ENCODE measurements at regions not wholly inside any gene's neighbourhood (a gene's known extent, or its start where the extent isn't known, plus 50 kb on each side); places are given as distances from the start of the nearest gene placed in this dataset.

DNA sequence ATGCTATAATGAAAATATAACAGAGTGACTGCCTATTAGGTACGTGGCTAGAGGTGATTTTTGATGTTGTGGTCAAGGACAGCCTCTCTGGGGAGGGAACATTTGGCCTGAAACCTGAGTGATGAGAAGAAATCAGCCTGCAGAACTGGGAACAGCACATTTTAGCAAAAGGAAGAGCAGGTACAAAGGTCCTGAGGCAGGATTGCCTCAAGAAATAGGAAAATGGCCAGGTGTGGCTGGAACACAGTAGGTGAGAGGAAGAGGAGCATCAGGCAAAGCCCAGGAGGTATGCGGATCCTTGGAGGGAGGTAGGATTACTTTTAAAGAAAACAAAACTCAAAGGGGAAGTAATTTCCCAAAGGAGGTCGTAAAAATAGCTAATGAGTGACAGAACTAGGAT, 582.9 kb downstream of the MED13L start:
- H3K27ac Mint-ChIP-seq, result no peak overlapping the region
- no peaks in the 10 kb centered on the region for H3K36me3 Mint-ChIP-seq (ENCODE audit: insufficient read depth in 2 of 2)
- peaks cover 2 to 6% of the 10 kb centered on the region in 2 donors for H3K9me3 Mint-ChIP-seq
- ATAC-seq (replicated peaks in 1 of 2) (no peak), DNase-seq (no peak)
- no peaks in the 10 kb centered on the region for H3K4me1 Mint-ChIP-seq (ENCODE audit: low read depth)
- H3K4me3 Mint-ChIP-seq, result no peak overlapping the region
- no peaks in the 10 kb centered on the region for H3K27me3 Mint-ChIP-seq (ENCODE audit: low read depth)

DNA sequence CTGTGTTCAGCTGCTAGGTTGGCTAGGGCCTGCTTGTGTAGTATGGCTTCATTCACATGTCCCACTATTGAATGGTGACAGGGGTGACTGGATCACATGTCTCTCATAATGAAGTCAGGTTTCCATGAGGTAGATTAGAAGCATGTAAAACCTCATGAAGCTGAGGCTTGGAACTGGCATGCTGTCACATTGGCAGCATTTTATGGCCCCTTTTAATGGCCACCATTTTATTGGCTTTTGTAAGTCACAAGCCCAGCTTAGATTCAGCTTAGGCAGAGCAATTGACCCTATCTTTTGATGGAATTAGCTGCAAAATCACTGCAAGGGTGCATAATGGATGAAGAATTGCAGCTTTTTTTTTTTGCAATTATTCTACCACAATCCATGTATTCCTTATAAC, 583.5 kb downstream of the MED13L start:
- no peaks in the 10 kb centered on the region for H3K36me3 Mint-ChIP-seq (ENCODE audit: insufficient read depth in 2 of 2)
- no peak overlapping the region for H3K4me3 Mint-ChIP-seq
- DNase-seq (no peak), ATAC-seq (replicated peaks in 1 of 2) (no peak)
- H3K27ac Mint-ChIP-seq, result no peak overlapping the region
- no peaks in the 10 kb centered on the region for H3K27me3 Mint-ChIP-seq (ENCODE audit: low read depth)
- no peaks in the 10 kb centered on the region for H3K4me1 Mint-ChIP-seq (ENCODE audit: low read depth)
- peaks cover 3 to 6% of the 10 kb centered on the region in 2 donors for H3K9me3 Mint-ChIP-seq

GRCh38 chr12:115691123-115691522, 586.4 kb downstream of the MED13L start:
- H3K4me3 Mint-ChIP-seq, result no peak overlapping the region
- H3K9me3 Mint-ChIP-seq, result peaks cover 3 to 4% of the 10 kb centered on the region in 2 donors
- no peak for ATAC-seq (replicated peaks in 1 of 2)
- H3K27ac Mint-ChIP-seq, result no peak overlapping the region
- peaks cover 10% of the 10 kb centered on the region for H3K27me3 Mint-ChIP-seq (ENCODE audit: low read depth)
- DNase-seq, result no peak
- no peaks in the 10 kb centered on the region for H3K4me1 Mint-ChIP-seq (ENCODE audit: low read depth)
- no peaks in the 10 kb centered on the region for H3K36me3 Mint-ChIP-seq (ENCODE audit: insufficient read depth in 2 of 2)

DNA sequence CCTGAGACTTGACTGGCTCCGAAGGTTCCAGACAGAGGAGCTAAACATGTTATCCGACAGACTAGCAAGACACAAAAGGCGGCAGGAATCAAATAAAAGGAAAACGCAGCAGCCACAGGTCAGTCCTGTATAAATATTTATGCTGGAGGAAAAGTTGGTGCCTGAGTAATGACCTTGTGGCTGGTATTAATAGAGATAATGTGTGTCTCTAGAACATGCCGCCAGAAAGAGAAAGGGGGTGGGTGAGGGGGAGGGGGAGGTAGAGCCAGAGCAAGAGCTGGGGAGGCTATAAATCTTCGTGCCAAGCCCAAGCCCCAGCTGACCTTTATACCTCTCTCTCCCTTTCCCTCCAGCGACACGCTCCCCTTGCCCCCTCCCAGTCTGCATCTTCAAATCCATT, 590.4 kb downstream of the MED13L start:
- H3K4me3 Mint-ChIP-seq, result no peak overlapping the region
- no peaks in the 10 kb centered on the region for H3K36me3 Mint-ChIP-seq (ENCODE audit: insufficient read depth in 2 of 2)
- H3K27me3 Mint-ChIP-seq (ENCODE audit: low read depth), result peaks cover 10% of the 10 kb centered on the region
- no peak for ATAC-seq (replicated peaks in 1 of 2)
- H3K9me3 Mint-ChIP-seq, result peaks cover 0 to 6% of the 10 kb centered on the region in 2 donors
- no peak for DNase-seq
- H3K27ac Mint-ChIP-seq, result no peak overlapping the region
- no peaks in the 10 kb centered on the region for H3K4me1 Mint-ChIP-seq (ENCODE audit: low read depth)

DNA sequence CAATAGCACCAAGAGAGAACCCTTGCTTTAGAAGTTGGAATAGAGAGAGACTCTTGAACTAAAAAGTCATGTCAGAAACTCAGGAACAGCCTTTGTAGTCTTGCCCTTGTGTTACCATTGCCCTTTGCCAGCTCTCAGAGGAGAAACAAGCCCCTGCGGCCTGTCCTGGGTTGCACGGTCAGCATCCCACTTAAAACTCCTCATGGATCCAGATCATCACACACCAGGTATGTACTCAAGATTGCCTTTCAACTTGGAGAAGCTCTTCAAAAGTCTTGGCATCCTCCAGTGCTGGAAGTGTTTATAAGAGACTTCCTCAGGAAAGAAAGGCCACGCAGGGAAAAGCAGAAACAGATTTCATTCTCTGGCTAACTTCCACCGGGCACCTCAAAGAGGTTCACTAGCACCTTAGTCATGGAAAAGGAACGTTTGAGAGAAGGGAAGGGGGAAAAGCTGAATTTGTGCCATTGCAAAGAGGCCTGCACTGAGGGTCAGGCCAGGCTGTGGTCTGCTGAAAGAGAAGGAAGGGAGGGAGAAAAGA, 594.2 kb downstream of the MED13L start:
- DNase-seq (no peak), ATAC-seq (replicated peaks in 1 of 2) (no peak)
- no peak overlapping the region for H3K27ac Mint-ChIP-seq
- H3K27me3 Mint-ChIP-seq (ENCODE audit: low read depth), result peaks cover 8% of the 10 kb centered on the region
- H3K4me1 Mint-ChIP-seq (ENCODE audit: low read depth), result no peaks in the 10 kb centered on the region
- H3K4me3 Mint-ChIP-seq, result no peak overlapping the region
- H3K9me3 Mint-ChIP-seq, result peaks cover 0 to 4% of the 10 kb centered on the region in 2 donors
- H3K36me3 Mint-ChIP-seq (ENCODE audit: insufficient read depth in 2 of 2), result no peaks in the 10 kb centered on the region

DNA sequence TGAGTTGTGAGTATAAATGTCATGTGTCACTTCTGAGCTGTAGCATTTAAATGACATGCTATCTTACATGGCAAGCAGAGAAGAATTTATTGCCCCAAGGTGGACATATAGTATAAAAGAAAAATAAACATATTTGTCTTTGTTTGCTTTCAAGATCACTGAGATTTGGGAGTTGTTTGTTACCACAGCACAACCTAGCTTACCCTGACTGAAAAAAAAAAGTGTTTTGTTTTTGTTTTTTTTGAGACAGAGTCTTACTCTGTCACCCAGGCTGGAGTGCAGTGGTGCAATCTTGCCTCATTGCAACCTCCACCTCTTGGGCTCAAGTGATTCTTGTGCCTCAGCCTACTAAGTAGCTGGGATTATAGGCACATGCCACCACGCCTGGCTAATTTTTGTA, 596.5 kb downstream of the MED13L start:
- ATAC-seq (replicated peaks in 1 of 2), result no peak
- Mint-ChIP-seq H3K27ac (no peak overlapping the region), H3K4me3 (no peak overlapping the region), H3K36me3 (ENCODE audit: insufficient read depth in 2 of 2) (peaks cover 0 to 1% of the 10 kb centered on the region in 2 donors), H3K4me1 (ENCODE audit: low read depth) (no peaks in the 10 kb centered on the region), H3K9me3 (peaks cover 2 to 6% of the 10 kb centered on the region in 2 donors), H3K27me3 (ENCODE audit: low read depth) (no peaks in the 10 kb centered on the region)
- DNase-seq, result no peak

DNA sequence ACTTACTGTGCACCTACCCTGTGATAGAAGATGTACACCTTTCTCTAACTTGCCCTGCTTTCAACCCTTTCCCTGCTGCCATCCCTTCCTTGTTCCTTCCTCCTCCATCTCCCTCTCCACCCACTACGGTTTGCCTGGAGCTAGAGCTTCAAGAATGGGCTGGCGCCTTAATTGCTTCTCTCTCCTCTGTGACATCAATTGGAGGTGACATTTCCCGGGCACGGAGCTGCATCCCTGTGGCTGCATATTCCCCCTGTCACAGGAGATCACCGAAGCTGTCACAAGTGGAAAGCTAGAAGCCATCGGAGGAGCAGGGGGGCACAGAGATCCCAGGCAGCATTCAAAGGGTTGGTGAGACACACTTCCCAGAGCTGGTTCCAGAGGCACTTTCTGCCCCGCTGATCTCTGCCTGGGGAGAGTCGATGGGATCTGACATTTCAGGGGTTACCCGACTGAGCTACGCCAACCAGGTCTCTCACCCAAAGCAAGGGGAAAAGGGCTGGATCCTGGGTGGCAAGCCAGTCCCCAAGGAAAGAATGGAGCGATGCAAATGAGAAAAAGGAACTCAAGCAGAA, 604.9 kb downstream of the MED13L start:
- no peak for DNase-seq
- peaks cover 2 to 13% of the 10 kb centered on the region in 2 donors for H3K9me3 Mint-ChIP-seq
- no peak overlapping the region for H3K4me3 Mint-ChIP-seq
- H3K4me1 Mint-ChIP-seq (ENCODE audit: low read depth), result no peaks in the 10 kb centered on the region
- no peak for ATAC-seq (replicated peaks in 1 of 2)
- H3K36me3 Mint-ChIP-seq (ENCODE audit: insufficient read depth in 2 of 2), result peaks cover 0 to 3% of the 10 kb centered on the region in 2 donors
- no peak overlapping the region for H3K27ac Mint-ChIP-seq
- H3K27me3 Mint-ChIP-seq (ENCODE audit: low read depth), result no peaks in the 10 kb centered on the region

- Mint-ChIP-seq H3K36me3 (ENCODE audit: insufficient read depth in 2 of 2) (peaks cover 0 to 2% of the 10 kb centered on the region in 2 donors), H3K27ac (no peak overlapping the region), H3K4me1 (ENCODE audit: low read depth) (no peaks in the 10 kb centered on the region), H3K27me3 (ENCODE audit: low read depth) (no peaks in the 10 kb centered on the region), H3K9me3 (peaks cover 2 to 13% of the 10 kb centered on the region in 2 donors), H3K4me3 (no peak overlapping the region)
- ATAC-seq (replicated peaks in 1 of 2) (no peak), DNase-seq (no peak)
These were observed 605.4 kb downstream of the MED13L start for GRCh38 chr12:115672086-115672485.

DNA sequence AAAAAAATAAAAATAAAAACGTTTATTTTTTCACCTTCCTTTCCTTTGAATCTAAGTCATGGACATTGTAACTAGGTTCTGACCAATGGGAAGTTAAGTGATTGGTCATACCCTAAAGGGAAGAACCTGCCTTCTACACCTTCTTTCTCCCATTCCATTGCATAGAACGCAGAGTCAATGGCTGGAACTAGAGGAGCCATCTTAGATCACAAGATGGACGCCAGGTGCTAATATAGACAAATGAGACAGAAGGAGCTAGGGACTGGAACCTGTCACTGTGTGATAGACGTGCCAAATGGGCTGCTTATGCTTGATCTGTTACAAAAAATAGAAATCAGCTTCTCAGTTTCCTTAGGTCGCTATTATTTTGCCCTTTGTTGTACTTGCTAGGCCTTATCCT, 606.6 kb downstream of the MED13L start:
- Mint-ChIP-seq H3K36me3 (ENCODE audit: insufficient read depth in 2 of 2) (peaks cover 0 to 2% of the 10 kb centered on the region in 2 donors), H3K4me1 (ENCODE audit: low read depth) (no peaks in the 10 kb centered on the region), H3K27ac (no peak overlapping the region), H3K4me3 (no peak overlapping the region), H3K9me3 (peaks cover 0 to 11% of the 10 kb centered on the region in 2 donors), H3K27me3 (ENCODE audit: low read depth) (no peaks in the 10 kb centered on the region)
- ATAC-seq (replicated peaks in 1 of 2), result no peak
- no peak for DNase-seq

DNA sequence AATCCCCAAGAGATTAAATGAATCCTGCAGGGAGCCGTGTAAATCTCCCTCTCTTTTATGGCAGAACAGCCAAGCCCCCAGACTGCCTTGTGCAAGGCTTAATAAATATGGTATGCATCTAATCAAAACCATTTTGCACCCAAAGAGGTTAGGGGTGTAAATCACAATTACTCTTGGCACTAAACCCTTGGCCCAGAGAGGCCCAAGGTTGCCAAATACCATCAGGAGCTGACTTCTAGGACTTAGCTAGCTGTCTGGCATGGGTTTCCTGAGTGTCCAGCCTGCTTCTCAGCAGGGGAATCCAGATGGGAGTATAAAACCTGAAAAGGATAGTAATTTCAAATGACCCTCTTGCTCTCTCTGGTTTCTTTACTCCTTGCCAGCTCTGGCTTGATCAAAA, 610.4 kb downstream of the MED13L start:
- no peak overlapping the region for H3K4me3 Mint-ChIP-seq
- H3K27ac Mint-ChIP-seq, result no peak overlapping the region
- H3K36me3 Mint-ChIP-seq (ENCODE audit: insufficient read depth in 2 of 2), result no peaks in the 10 kb centered on the region
- DNase-seq (no peak), ATAC-seq (replicated peaks in 1 of 2) (no peak)
- peaks cover 0 to 8% of the 10 kb centered on the region in 2 donors for H3K9me3 Mint-ChIP-seq
- H3K27me3 Mint-ChIP-seq (ENCODE audit: low read depth), result no peaks in the 10 kb centered on the region
- H3K4me1 Mint-ChIP-seq (ENCODE audit: low read depth), result no peaks in the 10 kb centered on the region

DNA sequence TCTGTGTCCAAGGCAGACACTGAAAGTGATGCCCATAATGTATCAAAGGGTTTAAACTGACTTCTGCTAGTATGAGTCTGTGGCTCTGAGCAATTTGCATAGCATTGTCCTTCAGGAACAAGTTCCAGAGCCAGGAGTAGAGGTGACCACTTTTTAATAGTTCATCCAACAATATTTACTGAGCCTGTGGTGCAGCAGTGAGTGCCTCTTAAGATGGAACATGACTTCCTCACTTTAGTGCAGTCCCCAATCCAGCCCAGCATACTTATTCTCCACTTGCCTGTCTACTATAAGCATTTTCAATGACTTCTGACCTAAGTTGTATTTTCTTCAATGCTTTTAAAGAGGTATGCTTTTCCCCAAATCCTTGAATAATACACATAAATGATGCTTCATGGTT, 611.3 kb downstream of the MED13L start:
- H3K27me3 Mint-ChIP-seq (ENCODE audit: low read depth), result no peaks in the 10 kb centered on the region
- DNase-seq, result no peak

GRCh38 chr12:115661112-115661511, 616.4 kb downstream of the MED13L start:
- Mint-ChIP-seq H3K9me3 (peaks cover 0 to 2% of the 10 kb centered on the region in 2 donors), H3K27ac (no peak overlapping the region), H3K27me3 (ENCODE audit: low read depth) (peaks cover 10% of the 10 kb centered on the region), H3K36me3 (ENCODE audit: insufficient read depth in 2 of 2) (no peaks in the 10 kb centered on the region), H3K4me1 (ENCODE audit: low read depth) (no peaks in the 10 kb centered on the region), H3K4me3 (no peak overlapping the region)
- ATAC-seq (replicated peaks in 1 of 2) (no peak), DNase-seq (no peak)

More for the DNA sequence above, 611.3 kb downstream of the MED13L start:
- Mint-ChIP-seq H3K27ac (no peak overlapping the region), H3K36me3 (ENCODE audit: insufficient read depth in 2 of 2) (no peaks in the 10 kb centered on the region), H3K4me3 (no peak overlapping the region), H3K9me3 (peaks cover 0 to 4% of the 10 kb centered on the region in 2 donors), H3K4me1 (ENCODE audit: low read depth) (no peaks in the 10 kb centered on the region)
- ATAC-seq (replicated peaks in 1 of 2), result no peak

DNA sequence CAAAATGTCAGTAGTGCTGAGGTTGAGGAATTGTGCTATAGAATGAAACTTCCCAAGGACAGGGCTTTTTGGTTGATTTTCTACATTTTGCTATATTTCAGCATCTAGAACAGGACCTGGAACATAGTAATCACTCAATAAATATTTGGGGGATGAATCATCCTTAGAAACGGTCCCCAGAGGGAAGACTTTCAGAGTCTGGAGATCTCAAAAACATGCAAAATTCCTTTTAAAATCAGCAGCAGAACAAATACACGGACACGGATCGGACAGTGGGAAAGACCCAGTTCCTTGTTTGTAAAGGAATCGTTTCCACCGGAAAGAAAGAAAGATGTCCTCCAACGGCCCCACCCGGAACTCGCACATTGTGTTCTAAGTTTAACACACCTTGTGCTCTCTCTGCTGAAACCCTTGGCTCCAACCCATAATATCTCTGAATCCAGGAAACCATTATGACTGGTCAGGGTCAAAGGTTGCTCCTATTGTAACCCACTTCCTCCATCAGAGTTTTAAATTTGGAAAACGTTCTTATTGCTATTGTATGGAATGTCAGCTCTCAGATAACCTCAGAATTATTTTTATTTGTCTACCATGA, 617.2 kb downstream of the MED13L start:
- DNase-seq, result no peak
- peaks cover 10% of the 10 kb centered on the region for H3K27me3 Mint-ChIP-seq (ENCODE audit: low read depth)
- H3K4me1 Mint-ChIP-seq (ENCODE audit: low read depth), result no peaks in the 10 kb centered on the region
- no peak overlapping the region for H3K27ac Mint-ChIP-seq
- peaks cover 0 to 2% of the 10 kb centered on the region in 2 donors for H3K9me3 Mint-ChIP-seq
- H3K36me3 Mint-ChIP-seq (ENCODE audit: insufficient read depth in 2 of 2), result no peaks in the 10 kb centered on the region
- H3K4me3 Mint-ChIP-seq, result no peak overlapping the region
- ATAC-seq (replicated peaks in 1 of 2), result no peak

GRCh38 chr12:115659422-115659821, 618.1 kb downstream of the MED13L start:
- ATAC-seq (replicated peaks in 1 of 2) (no peak), DNase-seq (no peak)
- peaks cover 10% of the 10 kb centered on the region for H3K27me3 Mint-ChIP-seq (ENCODE audit: low read depth)
- H3K36me3 Mint-ChIP-seq (ENCODE audit: insufficient read depth in 2 of 2), result no peaks in the 10 kb centered on the region
- peaks cover 0 to 2% of the 10 kb centered on the region in 2 donors for H3K9me3 Mint-ChIP-seq
- no peaks in the 10 kb centered on the region for H3K4me1 Mint-ChIP-seq (ENCODE audit: low read depth)
- H3K4me3 Mint-ChIP-seq, result no peak overlapping the region
- H3K27ac Mint-ChIP-seq, result no peak overlapping the region
